SK-N-SH (cell line): ENCODE measurements at regions not wholly inside any gene's neighbourhood (a gene's known extent, or its start where the extent isn't known, plus 50 kb on each side); places are given as distances from the start of the nearest gene placed in this dataset.

Source experiments
- ELF1 ChIP-seq: IDR thresholded peaks from 2 replicates; pipeline ENCODE4 v1.4.0; 2012
- EP300 ChIP-seq, 2 experiments: IDR thresholded peaks; 2 replicates each; pipeline versions ENCODE4 v1.4.0 to v1.6.1; 2012; ENCODE audit warnings: borderline replicate concordance in 1 of 2, low read depth in 1 of 2, low read length in 1 of 2
- NRF1 ChIP-seq: IDR thresholded peaks from 2 replicates; pipeline ENCODE4 v1.6.1; 2012; ENCODE audit warnings: low read depth, mild to moderate bottlenecking, low read length
- POLR2AphosphoS5 ChIP-seq: IDR thresholded peaks from 2 replicates; pipeline ENCODE4 v1.6.1; 2012; ENCODE audit warnings: low read depth, low read length
- RCOR1 ChIP-seq: fragments of 150-350 bp; IDR thresholded peaks from 2 replicates; pipeline ENCODE4 v1.6.1; 2017; ENCODE audit warnings: antibody characterized with exemption, low read length
- YY1 ChIP-seq: IDR thresholded peaks from 2 replicates; pipeline ENCODE4 v1.4.0; 2012; ENCODE audit warnings: low read depth, mild to moderate bottlenecking
- TF ChIP-seq, protein P1 (sequence below): fragments of 200-600 bp; sonication (generic); IDR thresholded peaks from 2 replicates; pipeline ENCODE4 v1.6.1; 2017; ENCODE audit warnings: antibody characterized with exemption, mild to moderate bottlenecking, moderate library complexity
- TF ChIP-seq, protein P2 (sequence below): IDR thresholded peaks from 2 replicates; pipeline ENCODE4 v1.4.0; 2012; ENCODE audit warnings: low read depth
- TF ChIP-seq, protein P3 (sequence below): IDR thresholded peaks from 2 replicates; pipeline ENCODE4 v1.4.0; 2012; ENCODE audit warnings: low read depth, borderline replicate concordance

DNA sequence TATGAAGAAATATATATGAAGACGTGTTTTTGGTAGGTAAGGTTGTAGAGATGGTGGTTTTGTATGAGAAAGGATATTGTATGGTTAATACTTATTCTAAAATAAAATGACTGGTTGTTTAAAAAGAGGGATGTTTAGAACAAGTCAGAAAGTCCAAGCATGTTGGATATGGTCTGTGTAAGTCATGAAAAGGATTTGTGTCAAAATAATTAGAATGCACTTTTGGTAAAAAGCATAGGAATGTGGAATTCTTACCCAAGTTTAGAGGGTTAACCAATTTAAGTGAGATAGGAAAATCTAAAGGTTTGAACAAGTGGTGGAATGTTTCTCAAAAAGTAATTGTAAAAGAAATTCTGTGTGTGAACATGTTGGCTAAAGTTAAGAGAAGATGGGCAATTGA, 1556.5 kb upstream of the C9orf72 start:
- no peak for TF ChIP-seq NRF1
- TF ChIP-seq ELF1 = no peak
- TF ChIP-seq, protein P1, sequence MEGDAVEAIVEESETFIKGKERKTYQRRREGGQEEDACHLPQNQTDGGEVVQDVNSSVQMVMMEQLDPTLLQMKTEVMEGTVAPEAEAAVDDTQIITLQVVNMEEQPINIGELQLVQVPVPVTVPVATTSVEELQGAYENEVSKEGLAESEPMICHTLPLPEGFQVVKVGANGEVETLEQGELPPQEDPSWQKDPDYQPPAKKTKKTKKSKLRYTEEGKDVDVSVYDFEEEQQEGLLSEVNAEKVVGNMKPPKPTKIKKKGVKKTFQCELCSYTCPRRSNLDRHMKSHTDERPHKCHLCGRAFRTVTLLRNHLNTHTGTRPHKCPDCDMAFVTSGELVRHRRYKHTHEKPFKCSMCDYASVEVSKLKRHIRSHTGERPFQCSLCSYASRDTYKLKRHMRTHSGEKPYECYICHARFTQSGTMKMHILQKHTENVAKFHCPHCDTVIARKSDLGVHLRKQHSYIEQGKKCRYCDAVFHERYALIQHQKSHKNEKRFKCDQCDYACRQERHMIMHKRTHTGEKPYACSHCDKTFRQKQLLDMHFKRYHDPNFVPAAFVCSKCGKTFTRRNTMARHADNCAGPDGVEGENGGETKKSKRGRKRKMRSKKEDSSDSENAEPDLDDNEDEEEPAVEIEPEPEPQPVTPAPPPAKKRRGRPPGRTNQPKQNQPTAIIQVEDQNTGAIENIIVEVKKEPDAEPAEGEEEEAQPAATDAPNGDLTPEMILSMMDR = no peak
- TF ChIP-seq RCOR1 = no peak
- TF ChIP-seq, protein P2, sequence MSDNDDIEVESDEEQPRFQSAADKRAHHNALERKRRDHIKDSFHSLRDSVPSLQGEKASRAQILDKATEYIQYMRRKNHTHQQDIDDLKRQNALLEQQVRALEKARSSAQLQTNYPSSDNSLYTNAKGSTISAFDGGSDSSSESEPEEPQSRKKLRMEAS = no peak
- TF ChIP-seq POLR2AphosphoS5 = no peak
- TF ChIP-seq EP300 (IDR thresholded peaks at IDR 0.05; ENCODE audit: borderline replicate concordance in 1 of 2, low read depth in 1 of 2, low read length in 1 of 2) = no peak
- no peak for TF ChIP-seq YY1
- TF ChIP-seq, protein P3, sequence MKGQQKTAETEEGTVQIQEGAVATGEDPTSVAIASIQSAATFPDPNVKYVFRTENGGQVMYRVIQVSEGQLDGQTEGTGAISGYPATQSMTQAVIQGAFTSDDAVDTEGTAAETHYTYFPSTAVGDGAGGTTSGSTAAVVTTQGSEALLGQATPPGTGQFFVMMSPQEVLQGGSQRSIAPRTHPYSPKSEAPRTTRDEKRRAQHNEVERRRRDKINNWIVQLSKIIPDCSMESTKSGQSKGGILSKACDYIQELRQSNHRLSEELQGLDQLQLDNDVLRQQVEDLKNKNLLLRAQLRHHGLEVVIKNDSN = no peak
